IMR-90 (cell line): ENCODE measurements at regions not wholly inside any gene's neighbourhood (a gene's known extent, or its start where the extent isn't known, plus 50 kb on each side); places are given as distances from the start of the nearest gene placed in this dataset.

Experiments
- CEBPB ChIP-seq: IDR thresholded peaks from 2 replicates; pipeline ENCODE4 v1.6.1; 2012; ENCODE audit warnings: low read depth, low read length, improper control_type of control experiment
- ELK1 ChIP-seq: fragments of 150-350 bp; IDR thresholded peaks from 2 replicates; pipeline ENCODE4 v1.6.1; 2016; ENCODE audit warnings: low read depth, mild to moderate bottlenecking, low read length, moderate library complexity, borderline replicate concordance
- MAFK ChIP-seq: IDR thresholded peaks from 2 replicates; pipeline ENCODE4 v1.6.1; 2012; ENCODE audit warnings: low read depth, low read length, improper control_type of control experiment
- MAZ ChIP-seq: IDR thresholded peaks from 2 replicates; pipeline ENCODE4 v1.6.1; 2012; ENCODE audit warnings: low read depth, mild to moderate bottlenecking, low read length, improper control_type of control experiment, moderate library complexity, borderline replicate concordance
- MXI1 ChIP-seq: IDR thresholded peaks from 2 replicates; pipeline ENCODE4 v1.6.1; 2012; ENCODE audit warnings: low read depth, mild to moderate bottlenecking, low read length, moderate library complexity, borderline replicate concordance
- POLR2A ChIP-seq: IDR thresholded peaks from 2 replicates; pipeline ENCODE4 v1.6.1; 2012; ENCODE audit warnings: mild to moderate bottlenecking, low read depth, low read length
- RAD21 ChIP-seq: IDR thresholded peaks from 2 replicates; pipeline ENCODE4 v1.6.1; 2012; ENCODE audit warnings: low read length, improper control_type of control experiment
- RCOR1 ChIP-seq: IDR thresholded peaks from 2 replicates; pipeline ENCODE4 v1.6.1; 2012; ENCODE audit warnings: mild to moderate bottlenecking, low read length, improper control_type of control experiment; ENCODE audit not compliant: insufficient replicate concordance
- RFX5 ChIP-seq: IDR thresholded peaks from 2 replicates; pipeline ENCODE4 v1.8.0; 2012; ENCODE audit warnings: low read depth, mild to moderate bottlenecking, low read length, moderate library complexity
- SMC3 ChIP-seq: fragments of 150-350 bp; IDR thresholded peaks from 2 replicates; pipeline ENCODE4 v1.6.1; 2016; ENCODE audit warnings: low read depth, mild to moderate bottlenecking, antibody characterized with exemption, low read length, moderate library complexity
- TF ChIP-seq, protein P1 (sequence below): conservative IDR thresholded peaks from 2 replicates; pipeline ENCODE4 v1.5.1; 2012; ENCODE audit warnings: mild to moderate bottlenecking, low read depth, low read length, improper control_type of control experiment

GRCh38 chr2:198394208-198394607 lies 589.8 kb downstream of the PLCL1 start:
- TF ChIP-seq, protein P1, sequence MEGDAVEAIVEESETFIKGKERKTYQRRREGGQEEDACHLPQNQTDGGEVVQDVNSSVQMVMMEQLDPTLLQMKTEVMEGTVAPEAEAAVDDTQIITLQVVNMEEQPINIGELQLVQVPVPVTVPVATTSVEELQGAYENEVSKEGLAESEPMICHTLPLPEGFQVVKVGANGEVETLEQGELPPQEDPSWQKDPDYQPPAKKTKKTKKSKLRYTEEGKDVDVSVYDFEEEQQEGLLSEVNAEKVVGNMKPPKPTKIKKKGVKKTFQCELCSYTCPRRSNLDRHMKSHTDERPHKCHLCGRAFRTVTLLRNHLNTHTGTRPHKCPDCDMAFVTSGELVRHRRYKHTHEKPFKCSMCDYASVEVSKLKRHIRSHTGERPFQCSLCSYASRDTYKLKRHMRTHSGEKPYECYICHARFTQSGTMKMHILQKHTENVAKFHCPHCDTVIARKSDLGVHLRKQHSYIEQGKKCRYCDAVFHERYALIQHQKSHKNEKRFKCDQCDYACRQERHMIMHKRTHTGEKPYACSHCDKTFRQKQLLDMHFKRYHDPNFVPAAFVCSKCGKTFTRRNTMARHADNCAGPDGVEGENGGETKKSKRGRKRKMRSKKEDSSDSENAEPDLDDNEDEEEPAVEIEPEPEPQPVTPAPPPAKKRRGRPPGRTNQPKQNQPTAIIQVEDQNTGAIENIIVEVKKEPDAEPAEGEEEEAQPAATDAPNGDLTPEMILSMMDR, result no peak
- TF ChIP-seq SMC3, result no peak
- no peak for TF ChIP-seq RCOR1
- no peak for TF ChIP-seq ELK1
- TF ChIP-seq MXI1, result no peak
- TF ChIP-seq MAFK, result no peak
- no peak for TF ChIP-seq RFX5
- TF ChIP-seq POLR2A, result no peak
- TF ChIP-seq RAD21, result no peak
- no peak for TF ChIP-seq MAZ
- TF ChIP-seq CEBPB, result no peak
